NCI-H345 treated with DMSO at 0.1 percent for 48 hours (cell line): ENCODE measurements at regions not wholly inside any gene's neighbourhood (a gene's known extent, or its start where the extent isn't known, plus 50 kb on each side); places are given as distances from the start of the nearest gene placed in this dataset.

Source experiments
- DNase-seq: peaks from one replicate; lab custom pipeline; 2025; ENCODE audit not compliant: unreplicated experiment; lab: John Stamatoyannopoulos, UW

GRCh38 chr14:87181288-87181687, 811.7 kb downstream of the GALC start:
- no peak for DNase-seq

GRCh38 chr14:87179936-87180335, 813.0 kb downstream of the GALC start:
- DNase-seq = no peak

GRCh38 chr14:87178277-87178676, 814.7 kb downstream of the GALC start:
- DNase-seq = no peak

- DNase-seq = peak; percentile 3
Observed at GRCh38 chr14:87175175-87175574, 817.8 kb downstream of the GALC start.

GRCh38 chr14:87171141-87171540, 821.8 kb downstream of the GALC start:
- DNase-seq = no peak

GRCh38 chr14:87170179-87170578, 822.8 kb downstream of the GALC start:
- DNase-seq = no peak

GRCh38 chr14:87169362-87169761, 823.6 kb downstream of the GALC start:
- DNase-seq = no peak

GRCh38 chr14:87161502-87161901, 831.5 kb downstream of the GALC start:
- DNase-seq = no peak

- no peak for DNase-seq
Observed at GRCh38 chr14:87160989-87161388, 832.0 kb downstream of the GALC start.

- DNase-seq = no peak
Observed at GRCh38 chr14:87158283-87158682, 834.7 kb downstream of the GALC start.

- DNase-seq = no peak
Observed at GRCh38 chr14:87156878-87157277, 836.1 kb downstream of the GALC start.

- DNase-seq = no peak
Observed at GRCh38 chr14:87155856-87156488, 837.0 kb downstream of the GALC start.

GRCh38 chr14:87153901-87154300, 839.1 kb downstream of the GALC start:
- no peak for DNase-seq

- DNase-seq = no peak
Observed at GRCh38 chr14:87153391-87153790, 839.6 kb downstream of the GALC start.

- peak; percentile 37 for DNase-seq
Observed at GRCh38 chr14:87152693-87153092, 840.3 kb downstream of the GALC start.

GRCh38 chr14:87149583-87150354, 843.2 kb downstream of the GALC start:
- no peak for DNase-seq

GRCh38 chr14:87148655-87149054, 844.3 kb downstream of the GALC start:
- no peak for DNase-seq

GRCh38 chr14:87142551-87143211, 850.3 kb downstream of the GALC start:
- DNase-seq = no peak

GRCh38 chr14:87141801-87142200, 851.2 kb downstream of the GALC start:
- no peak for DNase-seq

- no peak for DNase-seq
Observed at GRCh38 chr14:87139299-87139698, 853.7 kb downstream of the GALC start.

GRCh38 chr14:87133073-87133801, 859.7 kb downstream of the GALC start:
- DNase-seq = no peak
